ENCODE measurements at regions not wholly inside any gene's neighbourhood (a gene's known extent, or its start where the extent isn't known, plus 50 kb on each side); places are given as distances from the start of the nearest gene placed in this dataset.

- no peak for DNase-seq
Observed at GRCh38 chr7:13047061-13047460, 359.6 kb downstream of the ARL4A start.

DNA sequence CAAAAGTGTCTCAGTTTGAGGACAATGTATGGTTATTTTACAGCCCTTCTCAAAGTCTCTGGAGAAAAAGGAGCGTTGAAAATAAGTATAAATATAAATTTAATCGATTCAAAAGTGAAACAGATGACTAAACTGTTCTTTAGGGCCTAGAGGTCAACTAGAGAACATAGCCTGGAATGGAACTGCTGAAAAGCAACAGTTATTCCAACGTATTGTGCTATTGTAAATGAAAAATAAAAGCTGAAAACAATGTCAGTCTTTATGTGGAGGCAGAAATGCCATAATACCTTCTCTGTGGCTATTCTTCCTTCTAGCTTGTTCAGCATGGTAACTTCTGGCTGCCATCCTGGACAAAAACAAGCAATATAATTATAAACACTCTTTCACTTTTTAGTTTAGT, 362.5 kb downstream of the ARL4A start:
- no peak for DNase-seq

- no peak for DNase-seq
Observed at GRCh38 chr7:13050703-13051102, 363.3 kb downstream of the ARL4A start.

DNA sequence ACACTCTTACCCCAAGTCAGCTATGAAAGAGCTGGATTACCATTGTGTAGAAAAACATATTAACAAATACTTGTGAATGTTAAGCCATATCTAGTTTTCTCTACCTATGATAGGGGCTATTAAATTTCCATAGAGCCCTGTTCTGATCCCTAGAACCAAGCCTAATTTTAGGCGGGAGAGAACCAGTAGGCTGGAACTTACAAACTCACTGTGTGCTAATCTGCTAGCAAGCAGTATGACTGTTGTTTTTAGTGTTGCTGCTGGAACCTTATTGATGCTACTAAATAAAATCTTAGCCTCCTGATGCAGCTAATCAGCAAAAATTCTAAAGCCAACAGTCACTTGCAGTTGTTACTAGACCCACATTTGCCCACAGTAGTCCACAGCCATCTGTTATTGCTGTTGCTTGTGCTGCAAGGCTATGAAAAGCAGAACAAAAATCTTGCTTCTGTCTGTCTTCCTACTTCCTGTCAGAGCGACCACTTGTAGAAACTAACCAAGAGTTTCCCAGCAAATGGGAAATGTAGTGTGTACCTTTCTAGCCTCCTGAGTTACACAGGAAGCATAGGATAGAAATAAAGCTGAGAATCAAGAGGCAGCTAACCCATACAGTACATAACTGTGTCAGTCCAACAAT, 368.4 kb downstream of the ARL4A start:
- no peak for DNase-seq

GRCh38 chr7:13057462-13058200, 370.2 kb downstream of the ARL4A start:
- no peak for DNase-seq

- no peak for DNase-seq
Observed at GRCh38 chr7:13060173-13060572, 372.7 kb downstream of the ARL4A start.

GRCh38 chr7:13061115-13061514, 373.7 kb downstream of the ARL4A start:
- no peak for DNase-seq

GRCh38 chr7:13062631-13063030, 375.2 kb downstream of the ARL4A start:
- DNase-seq: no peak

DNA sequence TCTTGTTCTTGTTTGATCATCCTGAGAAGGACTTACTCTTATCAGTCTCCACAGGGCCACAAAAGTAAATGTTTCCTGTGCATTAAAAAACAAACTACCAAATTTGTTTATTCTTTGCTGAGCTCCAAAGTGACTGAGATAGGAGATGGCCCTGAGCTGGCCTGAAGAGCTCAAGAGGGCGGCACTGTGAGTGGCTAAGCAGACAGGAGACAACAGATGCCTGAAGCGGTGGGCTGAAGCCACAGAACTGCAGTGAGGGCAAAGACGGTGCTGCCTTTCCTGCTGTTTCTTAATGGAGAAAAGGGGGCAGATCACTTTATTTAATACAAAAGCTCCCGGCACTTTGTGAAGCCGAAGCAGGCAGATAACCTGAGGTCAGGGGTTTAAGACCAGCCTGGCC, 379.6 kb downstream of the ARL4A start:
- DNase-seq: no peak

GRCh38 chr7:13068032-13068431, 380.6 kb downstream of the ARL4A start:
- no peak for DNase-seq

GRCh38 chr7:13069841-13070240, 382.4 kb downstream of the ARL4A start:
- no peak for DNase-seq

- DNase-seq: peak; percentile 10
Observed at GRCh38 chr7:13072014-13072413, 384.6 kb downstream of the ARL4A start.

- no peak for DNase-seq
Observed at GRCh38 chr7:13077466-13077865, 390.0 kb downstream of the ARL4A start.

DNA sequence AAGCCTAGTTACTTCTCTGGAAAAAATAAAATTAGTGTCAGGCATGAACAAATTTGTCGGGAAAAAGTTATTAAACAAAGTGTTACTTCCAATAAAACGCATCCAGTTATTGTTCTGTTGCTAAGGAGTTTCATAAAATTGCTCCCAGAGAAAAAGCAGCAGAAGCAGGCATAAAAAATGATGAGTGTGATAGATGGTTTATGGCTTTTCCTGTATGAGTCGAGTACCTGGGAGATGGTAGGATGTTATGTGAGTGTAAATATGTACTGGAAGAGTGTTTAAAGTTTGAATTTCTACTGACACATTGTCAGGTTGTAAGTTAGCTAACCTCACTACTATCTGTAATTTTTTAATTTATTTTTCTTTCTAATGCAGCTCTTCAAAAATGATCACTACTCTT, 390.7 kb downstream of the ARL4A start:
- no peak for DNase-seq

- no peak for DNase-seq
Observed at GRCh38 chr7:13090959-13091358, 403.5 kb downstream of the ARL4A start.

- no peak for DNase-seq
Observed at GRCh38 chr7:13091974-13092707, 404.7 kb downstream of the ARL4A start.

DNA sequence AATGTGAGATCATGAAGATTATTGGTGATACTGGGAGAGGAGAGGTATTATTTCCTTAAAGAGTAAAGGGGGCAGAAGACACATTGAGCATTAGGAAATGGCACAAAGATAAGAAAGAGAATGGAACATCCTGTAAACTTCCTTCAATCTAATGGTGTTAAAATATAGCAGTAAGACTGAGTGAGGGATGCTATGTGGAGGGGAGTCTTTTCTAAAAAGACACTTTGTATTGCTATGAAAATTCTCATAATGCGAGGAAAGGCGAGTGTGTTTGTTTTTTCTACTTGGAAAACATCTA, 405.2 kb downstream of the ARL4A start:
- DNase-seq: no peak

- peak; percentile 78 for DNase-seq
Observed at GRCh38 chr7:13093160-13093559, 405.7 kb downstream of the ARL4A start.

DNA sequence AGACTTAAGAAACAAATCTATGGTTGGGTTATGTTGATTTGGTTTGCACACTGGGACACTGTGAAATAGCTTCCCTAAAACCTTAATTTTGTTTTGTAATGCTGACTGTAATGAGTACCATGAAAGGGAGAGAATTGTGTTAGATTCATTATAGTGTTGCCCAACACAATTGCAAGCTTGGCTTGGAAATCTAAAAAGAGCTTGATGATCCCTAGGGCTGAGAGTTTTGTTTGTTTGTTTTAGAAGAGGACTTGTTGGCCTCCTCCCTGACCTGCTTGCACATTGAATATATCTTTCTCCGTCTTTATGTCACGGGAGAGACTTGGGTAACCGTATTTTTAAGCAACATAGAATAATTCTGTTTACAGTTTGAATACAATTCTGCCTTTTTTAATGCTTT, 410.1 kb downstream of the ARL4A start:
- DNase-seq: no peak

GRCh38 chr7:13098161-13098560, 410.7 kb downstream of the ARL4A start:
- no peak for DNase-seq

- DNase-seq: no peak
Observed at GRCh38 chr7:13099154-13099795, 411.8 kb downstream of the ARL4A start.

DNA sequence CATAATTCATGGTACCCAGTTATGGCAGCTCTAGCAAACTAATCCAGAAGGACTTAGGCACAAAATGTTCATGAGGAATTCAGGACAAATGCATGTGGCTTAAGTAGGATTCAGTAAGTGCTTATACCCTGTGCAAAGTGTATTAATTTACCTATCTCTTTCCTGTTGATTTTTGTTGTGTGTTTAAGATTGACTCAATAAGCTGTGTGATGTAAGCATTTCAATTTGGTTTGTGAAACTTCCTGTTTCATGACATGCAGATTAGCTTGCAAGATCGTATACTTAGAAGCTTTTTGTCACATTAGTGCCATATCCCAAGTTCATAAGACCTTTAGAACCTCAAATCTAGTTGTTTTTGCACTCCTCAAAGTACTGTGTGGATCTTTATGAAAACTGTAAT, 416.7 kb downstream of the ARL4A start:
- DNase-seq: no peak

DNA sequence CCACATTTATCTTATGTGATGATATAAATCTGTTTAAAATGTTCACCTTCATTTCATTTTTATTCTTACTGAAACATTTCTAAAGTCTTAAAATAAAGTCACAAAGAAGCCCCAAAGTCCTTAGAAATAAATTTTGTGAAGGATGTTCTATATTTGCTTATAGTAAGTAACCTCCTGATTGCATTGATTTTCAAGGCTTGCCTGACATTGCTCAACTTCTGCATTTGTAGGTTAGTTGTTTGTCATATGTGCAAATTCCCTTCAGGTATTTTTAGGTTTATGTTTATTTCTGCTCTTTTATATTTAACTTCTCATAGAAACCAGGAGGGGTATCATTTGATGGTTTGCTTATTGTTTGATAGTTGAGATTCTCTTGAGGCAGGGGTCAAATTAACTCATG, 417.8 kb downstream of the ARL4A start:
- no peak for DNase-seq

- no peak for DNase-seq
Observed at GRCh38 chr7:13106513-13106912, 419.1 kb downstream of the ARL4A start.

All from NCI-H1105 (cell line).